ENCODE measurements at regions not wholly inside any gene's neighbourhood (a gene's known extent, or its start where the extent isn't known, plus 50 kb on each side); places are given as distances from the start of the nearest gene placed in this dataset.

GRCh38 chr3:78368636-78369345 is 1328.9 kb downstream of the ROBO2 start:
- Histone ChIP-seq H3K9ac (ENCODE audit: low read depth in 2 of 2, low read length in 2 of 2) (no peak overlapping the region), H3K27ac (no peak overlapping the region), H3K9me3 (no peaks in the 10 kb centered on the region), H3K4me1 (no peaks in the 10 kb centered on the region), H3K27me3 (no peaks in the 10 kb centered on the region), H3K4me3 (no peak overlapping the region), H3K36me3 (no peaks in the 10 kb centered on the region)
- TF ChIP-seq CTCF (IDR thresholded peaks at IDR 0.05): no peak
- intact Hi-C loops (cut with DNase I): no loop called here
- no peak for DNase-seq

- no peak for TF ChIP-seq CTCF (IDR thresholded peaks at IDR 0.05)
- H3K4me3 ChIP-seq: no peak overlapping the region
- H3K36me3 ChIP-seq: no peaks in the 10 kb centered on the region
- no peaks in the 10 kb centered on the region for H3K9me3 ChIP-seq
- H3K27me3 ChIP-seq: no peaks in the 10 kb centered on the region
- intact Hi-C loops (cut with DNase I): no loop called here
- no peaks in the 10 kb centered on the region for H3K4me1 ChIP-seq
- H3K9ac ChIP-seq (ENCODE audit: low read depth in 2 of 2, low read length in 2 of 2): no peak overlapping the region
- DNase-seq: no peak
- no peak overlapping the region for H3K27ac ChIP-seq
Measured at GRCh38 chr3:78390221-78390620, 1350.3 kb downstream of the ROBO2 start.

GRCh38 chr3:78398401-78398800 is 1358.5 kb downstream of the ROBO2 start:
- no peak for DNase-seq
- H3K4me3 ChIP-seq: no peak overlapping the region
- H3K27me3 ChIP-seq: no peaks in the 10 kb centered on the region
- intact Hi-C loops (cut with DNase I): no loop called here
- H3K4me1 ChIP-seq: no peaks in the 10 kb centered on the region
- no peaks in the 10 kb centered on the region for H3K36me3 ChIP-seq
- H3K9ac ChIP-seq (ENCODE audit: low read depth in 2 of 2, low read length in 2 of 2): no peak overlapping the region
- no peaks in the 10 kb centered on the region for H3K9me3 ChIP-seq
- no peak overlapping the region for H3K27ac ChIP-seq
- no peak for TF ChIP-seq CTCF (IDR thresholded peaks at IDR 0.05)

GRCh38 chr3:78402720-78403119 is 1362.8 kb downstream of the ROBO2 start:
- no peaks in the 10 kb centered on the region for H3K27me3 ChIP-seq
- TF ChIP-seq CTCF (IDR thresholded peaks at IDR 0.05): no peak
- no peaks in the 10 kb centered on the region for H3K4me1 ChIP-seq
- H3K9me3 ChIP-seq: no peaks in the 10 kb centered on the region
- intact Hi-C loops (cut with DNase I): no loop called here
- no peak overlapping the region for H3K4me3 ChIP-seq
- H3K9ac ChIP-seq (ENCODE audit: low read depth in 2 of 2, low read length in 2 of 2): no peak overlapping the region
- no peak overlapping the region for H3K27ac ChIP-seq
- H3K36me3 ChIP-seq: no peaks in the 10 kb centered on the region
- DNase-seq: no peak

- H3K9ac ChIP-seq (ENCODE audit: low read depth in 2 of 2, low read length in 2 of 2): no peak overlapping the region
- H3K27me3 ChIP-seq: no peaks in the 10 kb centered on the region
- no peaks in the 10 kb centered on the region for H3K36me3 ChIP-seq
- no peaks in the 10 kb centered on the region for H3K9me3 ChIP-seq
- TF ChIP-seq CTCF (IDR thresholded peaks at IDR 0.05): no peak
- DNase-seq: no peak
- intact Hi-C loops (cut with DNase I): no loop called here
- H3K4me3 ChIP-seq: no peak overlapping the region
- no peak overlapping the region for H3K27ac ChIP-seq
- no peaks in the 10 kb centered on the region for H3K4me1 ChIP-seq
Measured at GRCh38 chr3:78405745-78406144, 1362.1 kb downstream of the ROBO1 start.

Data from colonic mucosa (tissue), 4 donors.